DND-41 (cell line): ENCODE measurements at regions not wholly inside any gene's neighbourhood (a gene's known extent, or its start where the extent isn't known, plus 50 kb on each side); places are given as distances from the start of the nearest gene placed in this dataset.

Experiments
- EZH2 ChIP-seq: IDR thresholded peaks from 3 replicates; pipeline ENCODE4 v1.6.1; 2012; ENCODE audit warnings: borderline replicate concordance, low read depth, mild to moderate bottlenecking, moderate library complexity, low read length, inconsistent platforms; ENCODE audit not compliant: severe bottlenecking
- TF ChIP-seq, protein P1 (sequence below): IDR thresholded peaks from 2 replicates; pipeline ENCODE4 v1.5.1; 2012; ENCODE audit warnings: borderline replicate concordance, low read length, moderate library complexity, mild to moderate bottlenecking; ENCODE audit not compliant: poor library complexity, severe bottlenecking; ENCODE audit errors: extremely low read depth

DNA sequence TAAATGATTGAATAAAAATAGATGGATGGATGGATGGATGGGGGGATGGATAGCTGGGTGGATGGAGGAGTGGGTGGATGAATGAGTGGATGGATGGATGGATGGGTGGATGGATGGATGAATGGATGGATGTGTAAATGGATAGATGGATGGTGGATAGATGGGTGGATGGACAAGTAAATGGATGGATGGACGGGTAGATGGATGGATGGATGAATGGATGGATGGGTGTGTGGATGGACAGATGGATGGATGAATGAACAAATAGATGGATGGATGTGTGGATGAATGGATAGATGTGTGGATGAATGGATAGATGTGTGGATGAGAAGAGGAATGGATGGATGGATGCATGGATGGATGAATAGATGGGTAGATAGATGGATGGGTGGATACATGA is 490.8 kb downstream of the VRK1 start:
- TF ChIP-seq, protein P1, sequence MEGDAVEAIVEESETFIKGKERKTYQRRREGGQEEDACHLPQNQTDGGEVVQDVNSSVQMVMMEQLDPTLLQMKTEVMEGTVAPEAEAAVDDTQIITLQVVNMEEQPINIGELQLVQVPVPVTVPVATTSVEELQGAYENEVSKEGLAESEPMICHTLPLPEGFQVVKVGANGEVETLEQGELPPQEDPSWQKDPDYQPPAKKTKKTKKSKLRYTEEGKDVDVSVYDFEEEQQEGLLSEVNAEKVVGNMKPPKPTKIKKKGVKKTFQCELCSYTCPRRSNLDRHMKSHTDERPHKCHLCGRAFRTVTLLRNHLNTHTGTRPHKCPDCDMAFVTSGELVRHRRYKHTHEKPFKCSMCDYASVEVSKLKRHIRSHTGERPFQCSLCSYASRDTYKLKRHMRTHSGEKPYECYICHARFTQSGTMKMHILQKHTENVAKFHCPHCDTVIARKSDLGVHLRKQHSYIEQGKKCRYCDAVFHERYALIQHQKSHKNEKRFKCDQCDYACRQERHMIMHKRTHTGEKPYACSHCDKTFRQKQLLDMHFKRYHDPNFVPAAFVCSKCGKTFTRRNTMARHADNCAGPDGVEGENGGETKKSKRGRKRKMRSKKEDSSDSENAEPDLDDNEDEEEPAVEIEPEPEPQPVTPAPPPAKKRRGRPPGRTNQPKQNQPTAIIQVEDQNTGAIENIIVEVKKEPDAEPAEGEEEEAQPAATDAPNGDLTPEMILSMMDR = no peak
- no peak for TF ChIP-seq EZH2
